ENCODE measurements at regions not wholly inside any gene's neighbourhood (a gene's known extent, or its start where the extent isn't known, plus 50 kb on each side); places are given as distances from the start of the nearest gene placed in this dataset.

- H3K4me3 ChIP-seq (ENCODE audit: low read depth, low read length) = no peak overlapping the region
- DNase-seq (ENCODE audit: low read depth) = no peak
- TF ChIP-seq CTCF (IDR thresholded peaks at IDR 0.05; ENCODE audit: insufficient read depth, low read depth, low read length) = no peak
Measured at GRCh38 chr4:160375772-160376452, 1273.0 kb downstream of the RAPGEF2 start.

- H3K4me3 ChIP-seq (ENCODE audit: low read depth, low read length) = no peak overlapping the region
- TF ChIP-seq CTCF (IDR thresholded peaks at IDR 0.05; ENCODE audit: insufficient read depth, low read depth, low read length) = no peak
- no peak for DNase-seq (ENCODE audit: low read depth)
Measured at GRCh38 chr4:160386846-160387245, 1284.0 kb downstream of the RAPGEF2 start.

DNA sequence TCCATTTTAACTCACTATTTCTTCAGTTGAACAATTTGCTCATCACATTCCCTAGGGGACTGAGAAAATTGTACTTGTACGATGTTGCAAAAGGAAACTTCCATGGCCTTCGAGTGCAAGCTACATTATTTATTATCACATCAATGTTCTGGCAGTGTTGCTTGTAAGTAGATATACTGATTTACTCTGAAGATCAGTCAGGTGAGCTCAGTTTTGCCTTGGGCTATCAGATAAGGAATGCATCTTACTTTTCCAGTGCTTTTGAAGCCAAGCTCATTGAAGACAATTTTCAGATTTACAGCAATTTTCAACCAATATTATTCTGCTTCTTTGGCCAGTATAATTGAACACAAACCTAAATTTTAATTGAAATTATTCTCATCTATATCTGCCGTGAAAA, 1296.9 kb downstream of the RAPGEF2 start:
- H3K4me3 ChIP-seq (ENCODE audit: low read depth, low read length) = no peak overlapping the region
- no peak for DNase-seq (ENCODE audit: low read depth)
- no peak for TF ChIP-seq CTCF (IDR thresholded peaks at IDR 0.05; ENCODE audit: insufficient read depth, low read depth, low read length)

GRCh38 chr4:160403081-160403480, 1300.2 kb downstream of the RAPGEF2 start:
- DNase-seq (ENCODE audit: low read depth) = no peak
- no peak for TF ChIP-seq CTCF (IDR thresholded peaks at IDR 0.05; ENCODE audit: insufficient read depth, low read depth, low read length)
- no peak overlapping the region for H3K4me3 ChIP-seq (ENCODE audit: low read depth, low read length)

GRCh38 chr4:160406263-160406825, 1303.5 kb downstream of the RAPGEF2 start:
- no peak for DNase-seq (ENCODE audit: low read depth)
- no peak for TF ChIP-seq CTCF (IDR thresholded peaks at IDR 0.05; ENCODE audit: insufficient read depth, low read depth, low read length)
- H3K4me3 ChIP-seq (ENCODE audit: low read depth, low read length) = no peak overlapping the region

DNA sequence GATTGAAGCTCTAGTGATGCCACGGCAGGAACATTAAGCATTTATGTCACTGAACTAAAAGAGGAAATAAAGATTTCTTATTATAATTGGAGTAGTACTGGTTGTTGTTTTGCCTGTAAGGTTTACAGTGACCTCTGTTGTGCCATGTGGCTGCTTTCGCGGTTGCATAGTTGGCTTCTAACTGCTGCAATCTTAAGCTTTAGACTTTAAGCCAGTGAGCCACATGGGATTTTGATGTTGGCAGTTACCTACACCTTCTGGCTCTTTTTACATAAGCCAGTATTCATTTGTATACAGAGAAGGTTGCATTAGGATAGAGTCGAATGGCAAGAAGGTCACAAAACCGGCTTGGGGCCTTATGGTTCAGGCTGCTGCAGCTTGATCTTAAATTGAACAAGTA, 1311.6 kb downstream of the RAPGEF2 start:
- no peak for DNase-seq (ENCODE audit: low read depth)
- TF ChIP-seq CTCF (IDR thresholded peaks at IDR 0.05; ENCODE audit: insufficient read depth, low read depth, low read length) = no peak

More for the DNA sequence above, 1311.6 kb downstream of the RAPGEF2 start:
- H3K4me3 ChIP-seq (ENCODE audit: low read depth, low read length) = no peak overlapping the region
